ENCODE measurements at regions not wholly inside any gene's neighbourhood (a gene's known extent, or its start where the extent isn't known, plus 50 kb on each side); places are given as distances from the start of the nearest gene placed in this dataset.

- TF ChIP-seq GATA2 (IDR thresholded peaks at IDR 0.05; ENCODE audit: low read depth, low read length) (no peak), GATA3 (IDR thresholded peaks at IDR 0.05; ENCODE audit: low read depth, low read length) (no peak)
Measured at GRCh38 chr9:79465156-79465555, 106.6 kb upstream of the TLE4 start.

All from SH-SY5Y (cell line).